Stomach (tissue), 4 donors: ENCODE measurements at regions not wholly inside any gene's neighbourhood (a gene's known extent, or its start where the extent isn't known, plus 50 kb on each side); places are given as distances from the start of the nearest gene placed in this dataset.

Source experiments
- EP300 ChIP-seq: sonication (generic); formaldehyde crosslinking; IDR thresholded peaks from one replicate; pipeline ENCODE4 v1.6.1; 2017; ENCODE audit warnings: antibody characterized with exemption
- POLR2A ChIP-seq, 4 donors: fragments of 450-650 bp; IDR thresholded peaks; one replicate each; pipeline ENCODE4 v1.6.1; 2016; ENCODE audit warnings: antibody characterized with exemption in 4 of 4, control low read depth in 2 of 4, mild to moderate bottlenecking in 1 of 4, moderate library complexity in 1 of 4
- POLR2AphosphoS5 ChIP-seq, 3 donors: sonication (generic); formaldehyde crosslinking; IDR thresholded peaks; one replicate each; pipeline ENCODE4 v1.6.1; 2016; ENCODE audit warnings: antibody characterized with exemption in 3 of 3
- TF ChIP-seq, protein P1 (sequence below), 7 experiments: fragments of 450-650 bp in 4 of 7; fragments of 200-600 bp in 3 of 7; sonication (generic) in 3 of 7; IDR thresholded peaks; one replicate each; pipeline ENCODE4 v1.5.1; 2016 to 2019; ENCODE audit warnings: antibody characterized with exemption in 7 of 7, control low read depth in 2 of 7, mild to moderate bottlenecking in 1 of 7

- TF ChIP-seq, protein P1, sequence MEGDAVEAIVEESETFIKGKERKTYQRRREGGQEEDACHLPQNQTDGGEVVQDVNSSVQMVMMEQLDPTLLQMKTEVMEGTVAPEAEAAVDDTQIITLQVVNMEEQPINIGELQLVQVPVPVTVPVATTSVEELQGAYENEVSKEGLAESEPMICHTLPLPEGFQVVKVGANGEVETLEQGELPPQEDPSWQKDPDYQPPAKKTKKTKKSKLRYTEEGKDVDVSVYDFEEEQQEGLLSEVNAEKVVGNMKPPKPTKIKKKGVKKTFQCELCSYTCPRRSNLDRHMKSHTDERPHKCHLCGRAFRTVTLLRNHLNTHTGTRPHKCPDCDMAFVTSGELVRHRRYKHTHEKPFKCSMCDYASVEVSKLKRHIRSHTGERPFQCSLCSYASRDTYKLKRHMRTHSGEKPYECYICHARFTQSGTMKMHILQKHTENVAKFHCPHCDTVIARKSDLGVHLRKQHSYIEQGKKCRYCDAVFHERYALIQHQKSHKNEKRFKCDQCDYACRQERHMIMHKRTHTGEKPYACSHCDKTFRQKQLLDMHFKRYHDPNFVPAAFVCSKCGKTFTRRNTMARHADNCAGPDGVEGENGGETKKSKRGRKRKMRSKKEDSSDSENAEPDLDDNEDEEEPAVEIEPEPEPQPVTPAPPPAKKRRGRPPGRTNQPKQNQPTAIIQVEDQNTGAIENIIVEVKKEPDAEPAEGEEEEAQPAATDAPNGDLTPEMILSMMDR (IDR thresholded peaks at IDR 0.05), result no peak
- TF ChIP-seq EP300 (no peak), POLR2A (IDR thresholded peaks at IDR 0.05) (no peak), POLR2AphosphoS5 (IDR thresholded peaks at IDR 0.05) (no peak)
Measured at GRCh38 chrX:63434206-63434605, 83.1 kb upstream of the SPIN4 start.
